Fibroblast of the aortic adventitia (primary cell): ENCODE measurements at regions not wholly inside any gene's neighbourhood (a gene's known extent, or its start where the extent isn't known, plus 50 kb on each side); places are given as distances from the start of the nearest gene placed in this dataset.

Experiments
- DNase-seq: peaks from one replicate; pipeline ENCODE4 v3.0.0-alpha.2; 2010; ENCODE audit warnings: low read depth
- H3K4me3 ChIP-seq: 2 replicates; pipeline ENCODE4 v1.5.1; 2011; ENCODE audit warnings: low read depth, mild to moderate bottlenecking, control low read depth, low read length, moderate library complexity
- TF ChIP-seq, protein P1 (sequence below): IDR thresholded peaks from 2 replicates; pipeline ENCODE4 v1.5.1; 2011; ENCODE audit warnings: mild to moderate bottlenecking, low read length, control low read depth, inconsistent platforms; ENCODE audit not compliant: insufficient read depth

DNA sequence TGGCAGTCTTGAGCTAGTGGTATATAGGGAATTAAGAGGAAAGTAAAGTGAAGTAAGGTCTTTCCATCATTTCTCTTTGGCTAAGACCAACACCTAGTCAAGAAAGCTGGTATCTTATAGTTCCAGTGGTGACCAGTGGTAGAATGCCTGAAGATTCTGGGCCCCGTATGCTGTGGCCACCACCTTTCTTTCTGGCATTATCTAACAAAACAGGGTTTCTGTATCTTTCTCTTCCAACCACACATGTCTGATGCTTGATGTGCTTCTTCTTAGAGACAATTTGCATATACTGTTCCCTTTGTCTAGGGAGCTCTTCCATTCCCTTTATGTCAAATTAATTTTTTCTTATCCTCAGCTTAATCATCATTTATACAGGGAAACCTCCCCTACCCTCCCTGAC is 109.9 kb upstream of the SSBP2 start:
- no peak overlapping the region for H3K4me3 ChIP-seq
- DNase-seq, result no peak
- TF ChIP-seq, protein P1, sequence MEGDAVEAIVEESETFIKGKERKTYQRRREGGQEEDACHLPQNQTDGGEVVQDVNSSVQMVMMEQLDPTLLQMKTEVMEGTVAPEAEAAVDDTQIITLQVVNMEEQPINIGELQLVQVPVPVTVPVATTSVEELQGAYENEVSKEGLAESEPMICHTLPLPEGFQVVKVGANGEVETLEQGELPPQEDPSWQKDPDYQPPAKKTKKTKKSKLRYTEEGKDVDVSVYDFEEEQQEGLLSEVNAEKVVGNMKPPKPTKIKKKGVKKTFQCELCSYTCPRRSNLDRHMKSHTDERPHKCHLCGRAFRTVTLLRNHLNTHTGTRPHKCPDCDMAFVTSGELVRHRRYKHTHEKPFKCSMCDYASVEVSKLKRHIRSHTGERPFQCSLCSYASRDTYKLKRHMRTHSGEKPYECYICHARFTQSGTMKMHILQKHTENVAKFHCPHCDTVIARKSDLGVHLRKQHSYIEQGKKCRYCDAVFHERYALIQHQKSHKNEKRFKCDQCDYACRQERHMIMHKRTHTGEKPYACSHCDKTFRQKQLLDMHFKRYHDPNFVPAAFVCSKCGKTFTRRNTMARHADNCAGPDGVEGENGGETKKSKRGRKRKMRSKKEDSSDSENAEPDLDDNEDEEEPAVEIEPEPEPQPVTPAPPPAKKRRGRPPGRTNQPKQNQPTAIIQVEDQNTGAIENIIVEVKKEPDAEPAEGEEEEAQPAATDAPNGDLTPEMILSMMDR, result no peak

DNA sequence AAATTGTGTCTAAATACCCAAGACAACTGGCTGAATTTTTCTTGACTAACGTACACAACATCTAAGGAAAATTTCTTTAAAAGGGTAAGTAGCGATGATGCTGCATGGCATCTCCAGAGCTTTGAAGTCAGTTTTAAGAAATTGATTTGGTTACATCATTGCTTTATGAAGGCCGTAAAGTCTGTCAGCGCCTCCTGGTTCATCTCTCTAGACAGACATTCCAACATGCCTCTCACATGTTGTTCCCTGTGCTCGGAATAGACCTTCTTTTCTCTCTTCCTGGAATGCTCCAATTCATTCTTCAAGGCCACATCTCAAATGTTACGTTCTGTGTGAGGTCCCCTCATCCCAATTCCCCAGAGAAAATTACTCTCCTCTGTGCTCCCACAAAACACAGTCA is 108.7 kb upstream of the SSBP2 start:
- no peak for DNase-seq
- TF ChIP-seq, protein P1, result no peak

DNA sequence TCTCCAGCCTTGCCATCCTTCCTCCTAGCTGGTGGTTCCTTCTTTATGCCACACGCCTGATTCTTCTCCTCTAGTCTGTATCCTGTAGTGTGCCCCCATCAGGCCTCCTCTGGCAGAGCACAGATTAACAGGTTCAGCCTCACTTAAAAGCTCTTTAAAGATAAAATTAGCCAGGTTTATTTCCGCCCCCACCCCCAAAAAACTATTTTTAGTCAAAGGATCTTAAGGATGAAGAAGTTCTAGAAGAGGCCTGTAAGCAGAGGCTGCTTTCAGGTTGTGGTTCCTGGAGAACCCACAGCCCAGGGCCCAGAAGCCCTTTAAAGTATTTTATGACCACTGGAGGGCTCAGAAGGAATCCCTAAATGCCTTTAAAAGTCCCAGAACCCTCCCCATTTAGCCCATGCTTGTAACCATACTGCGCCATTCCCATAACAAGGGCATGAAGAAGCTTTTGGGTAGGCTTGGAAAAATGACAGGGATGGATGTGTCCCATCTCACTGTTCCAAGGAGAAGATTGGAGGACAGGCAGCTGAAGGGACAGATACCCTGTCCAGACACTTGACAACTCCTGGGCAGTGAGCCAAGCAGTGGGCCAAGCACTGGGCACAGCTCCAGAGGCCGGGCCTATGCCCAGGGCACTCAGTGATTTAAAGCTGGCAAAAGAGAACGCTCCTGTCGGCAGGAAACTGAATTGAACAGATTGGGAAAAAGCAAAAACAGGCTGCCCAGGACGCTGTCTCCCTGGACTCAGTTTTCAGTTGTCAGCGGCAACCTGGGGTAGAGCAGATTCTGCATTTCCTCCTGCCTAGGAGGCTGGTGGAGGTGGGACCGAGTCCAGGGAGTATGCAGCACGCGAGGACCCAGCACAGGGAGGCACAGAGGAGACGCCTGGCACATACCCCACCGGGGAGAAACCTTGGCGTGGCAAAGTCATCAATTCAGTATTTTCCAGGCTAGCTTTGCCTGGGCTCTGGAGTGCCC is 106.3 kb upstream of the SSBP2 start:
- no peak for DNase-seq
- TF ChIP-seq, protein P1, result peak; percentile 11
- no peak overlapping the region for H3K4me3 ChIP-seq

More for the DNA sequence above, 108.7 kb upstream of the SSBP2 start:
- H3K4me3 ChIP-seq, result no peak overlapping the region

DNA sequence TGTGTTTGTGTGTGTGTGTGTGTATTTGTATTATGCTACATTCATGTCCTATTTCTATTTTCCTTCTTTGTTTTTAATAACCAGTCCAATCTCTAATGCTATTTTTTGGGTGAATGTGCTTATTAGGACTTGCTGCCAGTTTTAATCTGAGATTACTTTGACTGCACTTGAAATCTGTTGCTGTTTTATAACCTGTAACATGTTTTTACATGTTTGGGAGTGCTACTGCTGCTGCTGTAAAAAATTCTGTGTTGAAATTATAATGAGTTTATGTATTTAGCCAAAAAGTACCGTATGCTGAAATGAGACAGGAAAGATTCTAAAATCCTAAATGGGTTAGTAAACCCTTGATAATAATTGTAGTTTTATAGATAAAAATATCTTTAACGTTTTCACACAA is 104.7 kb upstream of the SSBP2 start:
- DNase-seq, result peak; percentile 19
- TF ChIP-seq, protein P1, result no peak
- H3K4me3 ChIP-seq, result no peak overlapping the region

DNA sequence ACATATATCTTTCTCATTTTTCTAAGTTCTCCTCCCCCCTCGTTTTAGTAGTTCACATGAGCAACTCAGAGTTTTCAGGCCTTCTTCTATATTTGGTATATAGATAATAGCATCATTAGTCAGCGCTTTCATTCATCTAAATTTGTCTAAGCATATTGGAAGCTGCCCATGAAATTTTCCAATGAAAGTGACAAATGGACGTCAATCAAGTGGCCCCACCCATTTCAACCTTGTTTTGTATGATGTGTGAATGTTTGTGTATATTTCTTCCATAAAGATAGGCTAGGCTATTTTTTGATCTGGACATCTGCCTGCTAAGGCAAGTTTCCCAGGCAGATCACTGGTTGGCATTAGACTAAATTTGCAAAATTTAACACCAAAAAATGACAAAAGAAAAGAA is 104.0 kb upstream of the SSBP2 start:
- TF ChIP-seq, protein P1, result no peak
- peak; percentile 16 for DNase-seq
- no peak overlapping the region for H3K4me3 ChIP-seq

DNA sequence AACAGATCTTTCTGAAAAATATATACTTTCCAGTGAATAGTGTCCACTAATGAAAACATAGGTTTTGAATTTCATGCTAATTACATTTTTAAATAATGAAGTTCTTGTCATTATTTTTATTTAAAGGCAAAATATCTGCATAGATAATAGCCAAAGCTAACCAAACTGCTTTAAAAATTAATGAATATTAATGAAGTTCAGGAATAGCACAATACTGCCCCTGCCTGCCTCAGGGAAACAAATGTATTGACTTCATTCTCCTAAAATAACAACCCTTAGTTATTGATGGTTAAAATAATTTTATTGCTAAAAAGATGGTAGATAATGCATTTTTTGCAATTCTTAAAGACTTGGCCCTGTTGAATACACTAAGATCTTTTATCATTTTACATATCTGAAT is 103.6 kb upstream of the SSBP2 start:
- no peak overlapping the region for H3K4me3 ChIP-seq
- TF ChIP-seq, protein P1, result peak; percentile 36
- no peak for DNase-seq
